Fibroblast of the conjunctiva (primary cell): ENCODE measurements at regions not wholly inside any gene's neighbourhood (a gene's known extent, or its start where the extent isn't known, plus 50 kb on each side); places are given as distances from the start of the nearest gene placed in this dataset.

ENCODE experiments used
- DNase-seq: peaks from one replicate; pipeline ENCODE4 v3.0.0-alpha.2; 2010; ENCODE audit warnings: low read depth

DNA sequence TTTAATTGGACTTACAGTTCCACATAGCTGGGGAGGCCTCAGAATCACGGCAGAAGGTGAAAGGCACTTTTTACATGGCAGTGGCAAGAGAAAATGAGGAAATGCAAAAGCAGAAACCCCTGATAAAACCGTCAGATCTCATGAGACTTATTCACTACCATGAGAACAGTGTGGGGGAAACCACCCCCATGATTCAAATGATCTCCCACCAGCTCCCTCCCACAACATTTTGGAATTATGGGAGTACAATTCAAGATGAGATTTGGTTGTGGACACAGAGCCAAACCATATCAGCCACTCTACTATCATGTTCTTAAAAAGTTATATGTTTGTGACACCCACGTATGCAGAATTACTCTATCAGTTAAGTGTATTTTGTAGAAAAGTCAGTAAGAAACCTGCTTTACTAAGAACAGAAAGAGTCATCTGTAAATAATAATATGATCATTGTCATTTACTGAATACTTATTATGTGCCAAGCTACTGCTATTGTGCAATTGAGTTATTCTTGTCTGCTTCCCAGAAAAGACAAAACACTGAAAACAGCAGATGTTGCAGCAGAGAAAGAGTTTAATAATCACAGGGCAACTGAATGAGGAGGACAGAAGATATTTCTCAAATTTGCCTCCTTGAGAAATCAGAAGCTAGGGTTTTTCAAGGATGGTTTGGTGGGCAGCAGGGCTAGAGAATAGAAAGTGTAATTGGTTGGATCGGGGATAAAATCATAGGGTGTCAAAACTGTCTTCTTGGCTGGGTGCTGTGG lies 207.7 kb upstream of the FGGY start:
- DNase-seq = no peak

DNA sequence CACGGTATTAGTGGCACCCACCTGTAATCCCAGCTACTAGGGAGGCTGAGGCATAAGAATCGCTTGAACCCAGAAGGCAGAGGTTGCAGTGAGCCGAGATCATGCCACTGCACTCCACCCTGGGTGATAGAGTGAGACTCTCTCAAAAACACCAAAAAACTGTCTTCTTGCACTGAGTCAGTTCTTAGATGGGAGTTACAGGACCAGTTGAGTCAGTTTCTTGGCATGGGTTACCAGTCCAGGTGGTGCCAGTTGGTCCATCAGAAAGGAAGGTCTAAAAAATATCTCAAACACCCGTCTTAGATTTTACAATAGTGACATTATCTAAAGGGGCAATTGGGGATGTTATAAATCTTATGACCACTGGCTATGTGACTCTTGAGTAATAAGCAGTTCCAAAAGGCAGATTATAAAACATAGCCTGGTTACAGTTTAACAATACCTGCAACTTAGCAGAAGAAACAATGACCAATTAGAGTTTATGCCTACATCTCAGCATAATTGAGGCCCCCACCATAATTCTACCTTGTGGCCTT lies 206.9 kb upstream of the FGGY start:
- DNase-seq = no peak

DNA sequence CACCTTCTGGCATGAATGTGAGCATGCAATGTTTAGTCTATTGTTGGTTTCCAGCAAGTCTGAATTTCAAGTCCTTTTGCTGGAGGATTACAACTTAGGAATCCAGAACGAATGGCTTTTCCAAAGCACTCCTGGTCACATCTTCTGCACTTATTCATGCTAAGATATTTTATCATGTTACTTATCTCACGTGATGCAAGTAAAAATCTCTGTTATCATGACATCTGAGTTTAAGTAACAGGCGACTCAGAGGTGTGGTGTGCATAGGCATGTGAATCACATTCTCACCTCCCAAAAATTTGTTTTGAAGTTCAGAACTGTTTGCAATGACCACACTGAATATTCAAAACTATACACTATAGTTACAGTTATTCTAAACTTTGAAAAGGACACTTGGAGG lies 204.8 kb upstream of the FGGY start:
- no peak for DNase-seq

DNA sequence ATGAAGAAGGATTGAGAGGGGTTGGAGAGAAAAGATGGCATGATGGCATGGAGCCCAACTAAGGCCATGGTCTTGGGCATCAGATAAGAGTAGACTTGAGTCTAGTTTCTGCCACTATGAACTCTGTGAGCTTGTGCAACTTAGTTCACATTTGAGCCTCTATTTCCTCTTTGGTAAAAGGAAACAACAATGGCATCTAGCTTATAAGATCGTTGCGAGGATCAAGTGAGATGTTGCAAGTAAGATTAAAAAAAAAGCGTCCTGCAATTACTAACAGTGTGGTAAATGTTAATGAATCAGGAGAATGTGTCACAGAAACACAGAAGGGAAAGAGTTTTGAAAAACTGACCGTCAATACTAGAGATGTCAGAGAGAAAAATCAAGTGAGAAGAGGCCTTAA lies 202.9 kb upstream of the FGGY start:
- DNase-seq = no peak

DNA sequence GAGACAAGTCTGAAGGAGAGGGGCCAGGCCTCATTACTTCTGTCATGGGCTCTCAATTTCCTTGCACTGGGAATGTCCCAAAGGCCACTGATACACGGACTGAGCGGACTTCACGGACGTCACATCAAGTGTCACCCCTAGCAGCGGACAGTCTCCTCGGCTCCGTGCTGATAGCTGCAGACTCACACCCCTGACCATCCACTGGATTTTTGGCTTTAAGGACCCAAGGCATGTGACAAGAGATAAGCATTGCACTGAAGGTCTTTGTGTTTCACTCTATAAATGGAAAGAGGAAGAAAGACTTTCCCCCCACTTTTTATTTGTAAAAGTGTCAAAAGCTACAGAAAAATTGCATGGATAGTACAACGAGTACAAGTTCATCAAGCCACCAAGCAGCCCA lies 200.4 kb upstream of the FGGY start:
- no peak for DNase-seq

DNA sequence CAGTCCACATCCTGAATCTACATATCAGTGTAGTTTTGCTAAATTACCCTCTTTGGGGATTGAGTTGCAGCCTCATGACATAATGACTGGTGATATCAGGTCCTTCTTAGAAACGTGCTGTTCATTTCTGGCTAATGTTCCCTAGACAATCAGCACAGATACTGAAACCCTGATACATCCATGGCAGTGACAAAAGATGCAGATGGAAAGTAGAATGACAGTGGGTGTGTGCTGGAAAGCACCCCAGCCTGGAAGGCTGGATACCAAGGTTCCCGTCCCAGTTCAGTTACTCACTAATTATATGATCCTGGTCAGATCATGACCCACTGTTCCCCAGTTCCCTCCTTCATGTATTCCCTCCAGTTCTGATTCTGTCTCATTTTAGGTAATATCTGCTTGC lies 198.2 kb upstream of the FGGY start:
- DNase-seq = no peak

DNA sequence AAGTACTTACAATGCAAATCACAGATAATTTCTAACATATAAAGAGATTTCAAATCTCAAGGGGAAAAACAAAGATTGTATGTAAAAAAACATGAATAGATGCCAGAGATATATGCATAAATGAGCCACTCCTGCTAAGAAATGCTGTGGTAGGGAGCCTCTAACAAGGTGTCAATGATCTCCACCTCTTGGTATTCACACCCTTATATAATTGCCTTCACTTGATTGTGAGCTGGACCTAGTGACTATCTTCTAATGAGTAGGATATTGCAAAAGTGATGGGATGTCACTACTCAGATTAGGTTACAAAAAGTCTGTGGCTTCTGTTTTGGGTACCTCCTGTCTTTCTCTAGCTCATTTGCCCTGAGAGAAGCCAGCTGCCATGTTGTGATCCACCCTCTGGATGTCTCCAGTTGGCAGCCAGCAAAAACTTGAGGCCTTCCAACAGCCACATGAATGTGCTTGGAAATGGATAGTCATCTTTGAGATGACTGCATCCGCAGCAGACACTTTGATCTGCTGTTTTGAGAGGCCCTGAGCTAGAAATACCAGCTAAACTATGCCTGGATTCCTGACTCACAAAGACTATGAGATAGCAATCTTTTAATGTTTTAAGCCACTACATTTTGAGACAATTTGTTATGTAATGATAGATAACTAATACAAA lies 196.1 kb upstream of the FGGY start:
- no peak for DNase-seq

DNA sequence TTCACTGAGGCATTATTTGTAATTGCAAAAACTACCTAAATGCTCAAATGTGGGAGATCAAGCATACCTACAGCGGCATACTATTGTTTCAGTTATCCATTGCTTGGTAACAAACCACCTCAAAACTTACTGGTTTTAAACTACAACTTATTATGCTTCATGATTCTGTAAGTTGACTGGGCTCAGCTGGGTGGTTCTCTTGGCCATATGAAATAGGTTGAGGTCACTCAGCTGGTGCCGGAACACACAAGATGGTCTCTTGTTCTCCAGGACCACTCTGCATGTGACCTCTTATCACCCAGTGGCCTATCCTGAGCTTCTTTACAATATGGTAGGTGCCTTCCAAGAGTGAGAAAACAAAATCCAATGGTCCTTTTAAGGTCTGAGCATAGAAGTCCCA lies 195.4 kb upstream of the FGGY start:
- DNase-seq = no peak

DNA sequence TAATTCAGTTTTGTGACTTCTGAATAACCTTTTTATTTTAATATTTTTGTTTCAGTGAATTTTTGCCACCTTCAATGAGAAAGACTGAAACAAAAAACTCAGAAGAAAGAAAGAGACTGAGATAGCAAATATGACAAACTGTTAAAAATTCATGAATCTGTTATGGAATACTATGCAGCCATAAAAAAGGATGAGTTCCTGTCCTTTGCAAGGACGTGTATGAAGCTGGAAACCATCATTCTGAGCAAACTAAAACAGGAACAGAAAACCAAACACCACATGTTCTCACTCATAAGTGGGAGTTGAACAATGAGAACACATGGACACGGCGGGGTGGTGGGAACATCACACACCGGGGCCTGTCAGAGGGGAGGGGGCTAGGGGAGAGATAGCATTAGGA lies 193.4 kb upstream of the FGGY start:
- DNase-seq = no peak

DNA sequence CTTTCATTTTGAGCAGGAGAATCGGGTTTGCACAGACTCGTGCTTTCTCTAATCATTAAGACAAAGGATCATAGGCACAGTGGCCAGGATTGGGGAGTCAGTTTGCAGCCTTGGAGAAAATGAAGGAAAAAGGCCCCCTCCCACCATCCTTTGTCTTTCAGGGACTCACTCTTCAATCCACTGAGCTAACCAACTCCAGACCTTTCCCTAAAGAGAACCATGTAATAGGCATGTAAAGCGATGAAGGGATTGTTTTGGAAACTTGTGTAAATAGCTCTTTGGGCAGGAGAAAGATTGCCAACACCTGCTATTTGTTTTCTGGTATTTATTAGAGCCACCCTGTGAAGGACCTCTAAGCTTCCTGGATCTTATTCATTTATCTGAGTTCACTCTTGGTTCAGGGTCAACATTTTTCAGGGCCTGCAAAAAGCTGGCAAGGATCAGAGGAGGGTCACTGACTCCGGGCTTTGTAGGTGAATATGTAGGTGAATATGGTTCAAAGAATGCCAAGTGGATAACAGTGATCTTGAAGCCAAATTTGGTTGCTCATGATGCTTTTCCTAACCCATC lies 192.6 kb upstream of the FGGY start:
- DNase-seq = no peak

DNA sequence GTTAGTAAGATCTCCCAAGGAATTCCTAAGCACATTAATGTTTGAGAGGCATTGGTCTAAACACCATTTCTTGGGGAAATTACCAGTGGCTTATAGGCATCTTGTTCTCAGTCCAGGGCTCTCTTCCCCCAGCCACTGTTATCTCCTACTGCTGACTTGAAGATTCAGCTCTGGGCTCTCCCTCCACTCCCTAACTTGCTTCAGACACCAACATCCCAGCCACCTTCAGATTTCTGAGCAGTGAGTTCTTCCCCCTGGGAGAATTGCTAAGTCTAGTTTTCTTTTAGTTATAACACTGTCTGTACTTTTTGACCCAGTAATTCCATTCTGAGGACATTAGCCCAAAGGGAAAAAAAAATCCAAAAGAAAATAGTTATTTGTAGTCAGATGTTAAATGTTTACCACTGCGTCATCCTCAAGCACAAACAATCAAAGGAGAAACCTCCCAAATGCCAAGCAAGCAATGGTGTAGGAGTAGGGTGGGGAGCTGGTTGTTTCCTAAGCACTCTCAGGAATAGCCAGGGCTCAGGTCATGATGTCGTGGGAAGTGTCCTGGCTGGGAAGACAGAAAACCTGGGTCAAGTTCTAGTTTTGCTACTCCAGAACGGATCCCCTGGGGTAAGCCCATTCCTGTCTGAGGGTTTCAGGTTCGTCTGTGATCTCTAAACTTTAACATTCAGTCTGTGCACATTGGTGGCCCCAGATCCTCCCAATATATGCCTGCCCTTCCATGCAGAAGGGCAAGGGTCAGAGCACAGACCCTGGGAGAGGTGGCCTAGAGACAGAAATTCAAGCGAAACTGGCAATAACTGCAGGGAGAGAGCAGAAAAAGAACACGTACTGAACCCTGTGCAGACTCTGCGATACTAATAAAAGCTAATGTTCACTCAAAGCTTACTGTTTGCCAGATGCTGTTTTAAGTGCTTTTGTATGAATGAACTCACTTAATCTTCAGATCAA lies 191.1 kb upstream of the FGGY start:
- no peak for DNase-seq

DNA sequence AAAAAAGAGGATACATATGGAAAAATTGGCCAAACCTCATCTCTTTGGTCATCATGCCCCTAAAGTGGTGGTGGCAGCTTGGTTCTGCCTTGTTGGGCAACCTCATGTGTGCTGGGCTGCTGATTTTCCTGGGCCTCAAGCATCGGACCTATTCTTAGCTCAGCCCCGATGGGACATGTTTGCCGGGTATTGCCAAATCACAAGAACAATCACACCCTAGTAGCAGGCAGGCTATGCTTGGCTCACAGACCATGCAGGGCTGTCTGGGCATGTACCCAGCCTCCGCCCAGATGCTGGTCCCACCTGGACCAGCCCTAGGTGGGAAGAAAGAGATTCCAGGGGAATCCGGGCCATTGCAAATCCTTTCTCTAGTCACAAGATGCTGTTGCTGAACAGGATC lies 189.4 kb upstream of the FGGY start:
- peak; percentile 33 for DNase-seq

DNA sequence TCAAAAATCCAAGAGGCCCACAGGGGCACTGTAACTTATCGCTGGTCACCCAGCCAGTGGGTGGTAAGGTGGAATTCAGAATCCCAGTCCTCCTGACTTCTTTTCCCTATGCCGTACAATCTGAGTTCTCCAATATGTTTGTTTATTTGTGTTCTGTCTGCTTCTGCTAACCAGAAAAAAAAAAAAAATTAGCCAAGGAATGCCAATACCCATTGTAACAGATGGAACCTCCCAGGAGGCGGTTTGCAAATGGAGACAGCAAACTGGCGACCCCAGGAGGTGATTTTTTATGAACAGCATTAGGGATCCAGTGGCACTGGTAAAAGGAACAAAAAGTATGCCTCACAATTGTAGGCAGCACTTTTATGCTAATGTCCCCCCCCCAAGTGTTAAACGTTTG lies 189.0 kb upstream of the FGGY start:
- DNase-seq = no peak

DNA sequence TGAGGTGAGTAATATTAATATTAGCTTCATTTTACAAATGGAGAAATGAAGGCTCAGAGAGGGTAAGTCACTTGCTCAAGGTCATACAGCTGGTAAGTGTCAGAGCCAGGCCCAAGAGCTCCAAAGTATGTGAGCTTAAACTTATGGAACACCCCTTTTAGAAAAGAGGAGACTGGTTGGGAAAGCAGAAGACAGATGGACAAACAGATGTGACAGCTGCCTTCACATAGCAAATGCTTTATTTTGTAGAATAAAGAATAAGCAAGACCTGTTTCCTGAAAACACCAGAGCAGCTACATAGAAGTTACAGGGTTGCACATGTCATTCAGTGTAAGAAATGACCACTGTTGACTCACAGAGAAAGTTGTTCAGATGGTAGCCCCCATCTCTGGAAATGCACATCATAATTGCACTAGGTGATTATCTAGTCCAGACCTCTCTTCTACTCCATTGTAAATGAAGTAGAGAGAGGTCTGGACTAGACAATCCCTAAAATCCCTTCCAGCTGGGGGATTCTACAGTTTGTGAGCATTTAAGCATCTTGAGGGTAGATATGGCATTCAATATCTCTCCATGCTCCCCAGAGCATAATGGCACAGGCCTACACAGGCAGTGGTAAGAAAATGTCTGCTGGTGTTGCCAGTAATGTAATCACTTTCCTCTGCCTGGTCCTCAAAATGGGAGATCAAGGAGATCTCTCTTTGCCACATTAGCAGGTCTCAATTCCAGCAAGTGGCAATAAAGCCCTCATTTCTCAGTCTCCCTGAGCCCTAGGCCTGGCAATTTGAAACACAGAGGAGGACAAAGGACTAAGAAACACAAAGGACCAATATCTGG lies 188.2 kb upstream of the FGGY start:
- no peak for DNase-seq

DNA sequence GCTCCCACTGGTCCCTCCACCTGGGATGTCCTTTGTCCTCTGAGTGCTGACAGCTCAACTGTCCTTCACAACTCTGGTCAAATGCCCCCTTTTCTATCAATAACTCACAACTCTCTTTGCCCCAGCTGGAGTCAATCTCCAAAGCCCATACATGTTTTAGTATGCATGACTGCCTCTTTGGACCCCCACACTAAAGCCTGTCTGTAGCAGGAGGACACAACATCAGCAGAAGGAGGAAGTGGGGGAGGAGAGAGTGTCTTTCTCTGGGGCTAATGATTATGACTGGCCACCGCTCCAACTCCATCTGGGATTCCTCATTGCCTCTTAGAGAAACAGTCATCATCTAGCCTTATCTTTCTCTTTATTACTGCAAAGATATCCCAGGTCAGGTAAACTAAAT lies 186.6 kb upstream of the FGGY start:
- no peak for DNase-seq

DNA sequence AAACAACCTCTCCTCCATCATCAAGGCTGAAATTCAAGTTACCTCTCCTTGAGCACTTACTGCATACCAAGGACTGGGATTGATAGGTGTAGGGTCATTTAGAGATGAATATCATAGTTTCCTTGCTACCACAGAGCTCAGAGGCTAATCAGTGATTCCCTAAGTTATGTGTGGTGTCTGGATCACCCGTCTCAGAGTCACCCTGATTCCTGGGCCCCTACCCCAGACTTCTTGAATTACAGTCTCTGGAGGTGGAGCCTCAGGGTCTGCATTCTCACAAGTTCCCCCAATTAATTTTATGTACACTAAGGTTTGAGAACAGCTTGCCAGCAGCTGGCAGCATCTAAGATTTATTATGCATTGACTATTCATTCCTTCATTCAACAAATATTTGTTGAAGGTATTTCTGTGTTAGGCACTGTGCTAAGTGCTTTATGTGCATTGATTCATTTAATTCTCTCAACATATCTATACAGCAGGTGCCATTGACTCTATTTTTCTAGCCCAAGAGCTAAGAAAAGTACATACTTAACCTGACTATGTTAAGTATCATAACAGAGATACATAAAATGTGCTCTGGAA lies 182.9 kb upstream of the FGGY start:
- DNase-seq = no peak

DNA sequence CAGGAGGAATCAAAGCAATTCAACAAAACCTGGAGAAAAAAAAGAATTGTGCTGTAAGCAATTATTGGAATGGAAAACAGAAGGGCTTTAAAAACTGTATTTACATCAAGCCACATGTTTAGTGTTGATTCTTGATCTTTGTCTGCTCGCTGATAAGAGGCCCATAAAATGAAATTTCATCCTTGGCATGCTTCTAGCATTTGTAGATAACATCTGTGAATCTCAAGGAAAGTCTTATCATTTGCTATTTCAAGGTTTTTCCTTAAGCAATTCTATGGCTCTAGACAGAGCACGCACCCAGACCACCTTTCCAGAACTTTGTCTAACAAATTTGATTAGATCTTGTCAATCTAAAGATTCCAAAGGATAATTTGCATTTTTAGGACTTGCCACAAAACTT lies 181.0 kb upstream of the FGGY start:
- DNase-seq = no peak

DNA sequence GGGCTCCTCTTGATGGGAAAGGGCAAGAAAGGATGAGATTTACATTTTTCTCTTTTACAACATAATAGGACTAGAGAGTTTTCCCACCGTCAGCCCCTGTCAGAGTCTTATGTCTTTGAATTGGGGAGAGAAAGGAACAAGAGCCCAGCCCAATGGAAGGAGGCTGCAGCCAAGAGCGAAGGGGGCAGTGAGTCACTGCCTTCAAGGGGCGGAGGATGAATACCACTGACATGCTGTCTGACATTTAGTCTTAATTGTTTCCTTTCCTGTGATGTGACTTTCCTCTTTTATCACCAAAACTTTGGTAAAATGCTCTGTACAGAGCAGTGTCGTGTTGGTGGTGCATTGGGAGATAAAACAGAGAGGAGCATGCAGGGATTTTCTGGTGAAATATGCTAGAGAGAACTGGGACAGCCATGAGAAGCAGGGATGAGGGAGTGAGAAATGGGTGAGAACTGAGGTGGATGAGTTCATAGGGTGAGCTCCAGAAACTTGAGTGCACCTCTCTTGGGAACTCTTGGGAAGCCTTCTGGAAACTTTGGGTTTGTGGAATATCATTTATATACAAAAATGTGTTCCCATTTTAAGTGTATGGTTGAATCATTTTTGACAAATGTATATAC lies 179.9 kb upstream of the FGGY start:
- DNase-seq = peak; percentile 26

DNA sequence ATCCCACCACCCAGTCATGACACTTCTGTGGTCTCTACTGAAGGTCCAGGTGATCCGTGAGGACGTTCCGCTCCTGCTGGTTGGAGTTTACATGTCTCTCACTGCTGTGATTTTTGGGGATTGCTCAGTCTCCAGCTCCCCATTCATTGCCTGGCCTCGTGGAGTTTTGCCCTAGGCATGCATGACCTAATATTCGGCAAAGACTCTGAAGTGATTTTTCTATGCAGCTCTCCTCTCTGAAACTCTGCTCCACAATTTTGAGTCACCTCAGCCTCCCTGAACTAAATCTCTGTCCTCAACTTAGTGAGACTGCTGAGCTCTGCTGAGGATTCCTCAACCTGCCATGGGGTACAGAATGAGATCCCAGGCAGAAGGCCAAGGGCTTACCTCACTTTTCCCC lies 174.4 kb upstream of the FGGY start:
- DNase-seq = no peak

DNA sequence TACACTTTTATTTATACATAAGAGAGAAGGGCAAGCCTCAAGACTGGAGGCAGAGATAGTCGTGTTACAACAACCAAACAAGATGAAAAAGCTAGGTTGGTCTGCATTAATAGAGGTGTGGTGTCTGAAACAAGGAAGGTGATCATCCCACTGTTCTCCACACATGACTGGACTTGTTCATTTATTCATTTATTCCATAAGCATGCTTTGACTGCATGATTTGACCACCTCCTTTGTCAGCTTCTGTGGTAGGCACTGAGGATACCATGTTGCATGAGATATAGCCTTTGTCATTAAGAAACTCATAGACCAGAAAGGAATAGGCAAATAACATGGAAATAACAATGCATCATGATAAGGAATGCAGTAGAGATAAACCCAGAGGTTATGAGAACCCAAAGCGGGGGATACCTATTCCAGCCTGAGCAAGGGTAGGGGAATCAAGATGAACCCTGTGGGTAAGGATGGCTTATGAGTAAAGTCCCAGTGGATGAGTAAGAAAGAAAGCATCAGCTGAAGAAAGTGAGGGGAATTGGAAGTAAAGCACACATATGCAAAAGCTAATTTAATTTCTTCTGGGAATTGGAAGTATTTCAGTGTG lies 173.7 kb upstream of the FGGY start:
- no peak for DNase-seq
